Activated CD4-positive, alpha-beta T cell treated with anti-CD3 and anti-CD28 coated beads for 4 hours (primary cell): ENCODE measurements at regions not wholly inside any gene's neighbourhood (a gene's known extent, or its start where the extent isn't known, plus 50 kb on each side); places are given as distances from the start of the nearest gene placed in this dataset.
"Not testable (repeated sequence)": the region's sequence is repeated elsewhere in the genome, so short reads cannot be mapped to it uniquely, and the experiment has no call there.

ENCODE experiments used
- DNase-seq, 2 donors: peaks; one replicate each; pipeline ENCODE4 v3.0.0-alpha.2; 2020

GRCh38 chr5:103973669-103974068, 411.1 kb upstream of the NUDT12 start:
- DNase-seq: no peak

GRCh38 chr5:103966295-103966694, 403.7 kb upstream of the NUDT12 start:
- DNase-seq: not testable (repeated sequence)

- no peak for DNase-seq
Measured at GRCh38 chr5:103962023-103962422, 399.4 kb upstream of the NUDT12 start.

GRCh38 chr5:103953601-103954382, 391.2 kb upstream of the NUDT12 start:
- no peak for DNase-seq

GRCh38 chr5:103951776-103952175, 389.2 kb upstream of the NUDT12 start:
- no peak for DNase-seq

- DNase-seq: no peak
Measured at GRCh38 chr5:103943230-103943629, 380.6 kb upstream of the NUDT12 start.

GRCh38 chr5:103942587-103943186, 380.1 kb upstream of the NUDT12 start:
- no peak for DNase-seq

GRCh38 chr5:103941596-103941995, 379.0 kb upstream of the NUDT12 start:
- DNase-seq: no peak

GRCh38 chr5:103938146-103938695, 375.6 kb upstream of the NUDT12 start:
- DNase-seq: no peak

GRCh38 chr5:103929338-103930013, 366.9 kb upstream of the NUDT12 start:
- DNase-seq: no peak

GRCh38 chr5:103927739-103928138, 365.1 kb upstream of the NUDT12 start:
- DNase-seq: no peak

GRCh38 chr5:103923616-103924168, 361.1 kb upstream of the NUDT12 start:
- DNase-seq: no peak

- no peak for DNase-seq
Measured at GRCh38 chr5:103919506-103919905, 356.9 kb upstream of the NUDT12 start.

GRCh38 chr5:103918668-103919367, 356.2 kb upstream of the NUDT12 start:
- no peak for DNase-seq

GRCh38 chr5:103915081-103915480, 352.5 kb upstream of the NUDT12 start:
- no peak for DNase-seq

GRCh38 chr5:103910786-103911185, 348.2 kb upstream of the NUDT12 start:
- DNase-seq: no peak

- no peak for DNase-seq
Measured at GRCh38 chr5:103910011-103910410, 347.4 kb upstream of the NUDT12 start.

GRCh38 chr5:103909391-103909790, 346.8 kb upstream of the NUDT12 start:
- DNase-seq: no peak

- no peak for DNase-seq
Measured at GRCh38 chr5:103908336-103909080, 345.9 kb upstream of the NUDT12 start.

- no peak for DNase-seq
Measured at GRCh38 chr5:103907001-103907400, 344.4 kb upstream of the NUDT12 start.

- no peak for DNase-seq
Measured at GRCh38 chr5:103904651-103905050, 342.1 kb upstream of the NUDT12 start.

GRCh38 chr5:103902893-103903292, 340.3 kb upstream of the NUDT12 start:
- no peak for DNase-seq
